Stimulated activated CD8-positive, alpha-beta memory T cell treated with anti-CD3 and anti-CD28 coated beads, Interleukin-4, amount 100 ng/mL, for 24 hours (primary cell): ENCODE measurements at regions not wholly inside any gene's neighbourhood (a gene's known extent, or its start where the extent isn't known, plus 50 kb on each side); places are given as distances from the start of the nearest gene placed in this dataset.

ENCODE experiments used
- DNase-seq: peaks from one replicate; pipeline ENCODE4 v3.0.0-alpha.2; 2020; ENCODE audit warnings: low read depth

DNA sequence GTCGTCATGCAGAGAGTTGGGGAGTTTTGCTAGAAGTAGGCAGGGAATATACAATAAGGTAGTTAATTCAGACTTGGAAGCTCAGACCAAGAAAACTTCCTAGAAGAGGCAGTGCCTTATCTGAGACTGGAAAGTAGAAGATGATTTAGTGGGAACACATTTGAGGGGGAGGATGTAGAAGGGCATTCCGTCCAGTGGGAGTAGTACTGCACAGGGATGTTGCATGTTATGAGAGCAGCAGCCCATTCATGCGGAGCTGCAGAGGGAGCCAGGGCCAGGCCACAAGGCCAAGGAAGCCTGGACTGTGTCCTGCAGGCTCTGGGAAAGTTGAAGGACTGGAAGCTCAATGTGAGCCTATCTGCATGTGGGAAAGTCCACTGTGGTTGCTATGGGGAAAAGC lies 344.5 kb upstream of the EEF2KMT start:
- no peak for DNase-seq

DNA sequence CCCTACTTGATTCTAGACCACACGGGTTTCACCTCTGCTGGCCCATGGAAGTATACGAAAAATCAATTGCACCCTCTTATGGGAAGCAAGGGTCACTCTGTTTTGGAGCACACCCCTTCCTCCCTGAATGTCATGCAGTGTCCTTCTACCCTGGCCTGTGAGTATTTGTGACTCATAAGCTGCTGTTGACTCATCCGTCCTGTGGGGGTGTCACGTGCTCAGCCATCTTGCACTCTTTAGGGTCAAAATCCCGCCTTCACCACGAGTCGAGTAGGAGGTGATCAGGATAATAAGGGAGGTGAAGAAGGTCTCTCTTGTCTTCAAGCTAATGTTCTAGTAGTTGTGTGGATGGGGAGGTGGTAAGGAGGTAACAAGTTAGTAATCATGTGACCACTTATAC lies 341.0 kb upstream of the EEF2KMT start:
- no peak for DNase-seq

DNA sequence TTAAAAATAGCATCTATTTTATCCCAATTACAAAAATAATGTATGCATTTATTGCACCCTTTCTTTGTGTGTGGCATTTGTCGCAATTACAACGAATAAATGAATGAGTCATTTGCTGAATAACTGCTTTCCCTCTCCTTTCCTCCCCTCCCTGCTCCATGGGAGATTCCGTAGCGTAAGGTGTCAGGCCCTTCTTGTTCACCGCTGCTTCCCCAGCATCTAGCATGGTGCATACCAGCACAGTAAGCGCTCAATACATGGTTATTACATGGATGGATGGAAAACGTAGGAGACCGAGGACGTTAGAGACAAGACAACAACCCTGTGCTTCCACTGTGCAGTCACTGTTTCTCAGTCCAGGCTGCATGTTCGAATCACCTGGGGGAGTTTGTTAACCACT lies 336.0 kb upstream of the EEF2KMT start:
- DNase-seq, result no peak

DNA sequence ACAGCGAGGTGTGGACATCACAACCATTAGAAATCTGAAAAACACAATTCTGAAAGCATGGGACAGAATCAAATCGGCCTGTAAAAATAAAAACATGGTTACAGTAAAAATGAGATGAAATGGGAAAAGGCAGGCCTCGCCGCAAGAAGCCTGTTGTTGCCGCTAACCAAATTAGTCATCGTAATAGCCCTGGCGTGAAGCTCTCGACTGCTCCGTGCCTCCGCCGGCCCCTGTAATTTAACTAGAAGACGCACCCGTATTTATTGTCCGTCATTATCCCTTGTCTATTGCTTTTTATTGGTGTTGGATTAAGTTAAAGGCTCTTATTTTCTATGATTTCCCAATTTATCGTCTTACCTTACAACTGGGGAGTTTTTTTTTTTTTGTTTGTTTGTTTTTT lies 334.6 kb upstream of the EEF2KMT start:
- DNase-seq, result no peak

DNA sequence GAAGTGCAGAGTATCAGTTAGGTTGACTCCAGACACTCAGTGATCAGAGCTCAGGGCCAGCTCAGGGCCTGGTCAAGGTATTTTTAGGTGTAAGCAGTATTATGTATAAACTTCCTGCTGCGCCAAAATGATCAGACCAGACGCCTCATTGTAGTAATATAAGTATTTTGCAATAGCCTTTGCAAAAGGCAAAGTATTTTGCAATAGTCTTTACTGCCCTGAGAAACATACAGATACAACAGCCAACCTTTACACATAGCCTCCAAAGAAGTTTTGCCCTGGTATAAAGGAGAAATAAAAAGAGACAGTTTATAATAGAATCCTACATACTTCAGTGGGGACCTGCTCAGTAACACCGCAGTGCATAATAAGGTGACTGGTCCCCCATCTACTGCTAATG lies 333.0 kb upstream of the EEF2KMT start:
- DNase-seq, result no peak

DNA sequence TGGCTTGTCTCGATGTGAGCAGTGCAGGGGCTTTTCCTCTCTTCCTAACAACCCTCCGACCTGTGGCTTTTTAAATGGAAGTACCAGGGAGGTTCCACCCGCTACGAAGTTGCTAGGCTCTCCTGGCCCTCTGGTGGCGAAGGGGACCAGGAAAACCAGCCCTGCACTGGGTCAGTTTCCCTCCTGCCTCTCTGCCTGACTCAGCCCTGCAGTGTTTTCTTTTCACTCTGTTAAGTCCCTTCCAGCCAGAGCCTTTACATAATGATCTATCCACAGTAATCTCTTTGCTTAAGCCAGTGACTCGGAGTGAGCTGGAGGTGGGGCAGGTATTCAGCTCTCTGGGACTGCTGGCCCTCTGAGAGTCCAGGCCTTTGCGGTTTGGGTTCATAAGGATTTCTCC lies 331.3 kb upstream of the EEF2KMT start:
- no peak for DNase-seq

DNA sequence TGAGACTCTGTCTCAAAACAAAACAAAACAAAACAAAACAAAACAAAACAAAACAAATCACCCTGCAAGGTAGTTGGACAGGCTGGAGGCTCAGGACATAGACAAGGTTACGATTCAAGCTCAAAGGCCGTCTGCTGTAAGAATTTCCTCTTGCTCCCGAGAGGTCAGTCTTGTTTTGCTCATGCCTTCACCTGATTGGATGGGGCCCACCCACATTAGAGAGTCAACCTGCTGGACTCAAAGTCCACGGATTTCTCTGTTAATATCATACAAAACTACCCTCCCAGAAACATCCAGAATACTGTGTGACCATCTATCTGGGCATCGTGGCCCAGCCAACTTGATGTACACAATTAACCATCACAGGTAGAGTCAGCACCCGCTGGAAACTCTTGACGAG lies 330.0 kb upstream of the EEF2KMT start:
- DNase-seq, result no peak

DNA sequence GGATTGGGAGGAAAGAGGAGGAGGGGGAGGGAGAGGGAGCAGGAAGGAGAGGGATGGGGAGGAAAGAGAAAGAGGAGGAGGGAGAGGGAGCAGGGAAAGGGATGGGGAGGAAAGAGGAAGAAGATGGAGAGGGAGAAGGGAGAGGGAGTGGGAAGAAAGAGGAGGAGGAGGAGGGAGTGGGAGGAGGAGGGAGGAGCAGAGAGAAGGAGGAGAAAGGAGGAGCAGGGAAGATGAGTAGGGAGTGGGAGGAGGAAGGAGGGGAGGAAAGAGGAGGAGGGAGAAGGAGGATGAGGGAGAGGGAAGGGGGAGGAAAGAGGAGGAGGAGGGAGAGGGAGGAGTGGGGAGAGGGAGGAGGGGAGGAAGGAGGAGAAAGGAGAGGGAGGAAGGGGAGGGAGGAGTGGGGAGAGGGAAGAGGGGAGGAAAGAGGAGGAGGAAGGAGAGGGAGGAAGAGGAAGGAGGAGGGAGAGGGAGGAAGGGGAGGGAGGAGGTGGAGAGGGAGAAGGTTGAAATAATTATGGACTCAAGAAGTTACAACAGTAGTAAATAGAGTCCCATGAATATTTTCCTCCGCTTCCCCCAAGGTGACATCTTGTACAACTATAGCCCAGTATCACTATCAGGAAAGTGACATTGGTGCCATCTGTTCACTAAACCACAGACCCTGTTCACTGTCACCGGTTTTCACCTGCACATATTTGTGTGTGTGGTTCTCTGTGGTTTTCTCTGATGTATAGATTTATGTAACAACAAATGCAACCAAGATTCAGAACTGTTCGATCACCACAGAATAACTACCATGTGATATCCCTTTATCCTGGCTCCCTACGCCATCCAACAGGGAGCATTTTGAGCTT lies 325.3 kb upstream of the EEF2KMT start:
- no peak for DNase-seq

DNA sequence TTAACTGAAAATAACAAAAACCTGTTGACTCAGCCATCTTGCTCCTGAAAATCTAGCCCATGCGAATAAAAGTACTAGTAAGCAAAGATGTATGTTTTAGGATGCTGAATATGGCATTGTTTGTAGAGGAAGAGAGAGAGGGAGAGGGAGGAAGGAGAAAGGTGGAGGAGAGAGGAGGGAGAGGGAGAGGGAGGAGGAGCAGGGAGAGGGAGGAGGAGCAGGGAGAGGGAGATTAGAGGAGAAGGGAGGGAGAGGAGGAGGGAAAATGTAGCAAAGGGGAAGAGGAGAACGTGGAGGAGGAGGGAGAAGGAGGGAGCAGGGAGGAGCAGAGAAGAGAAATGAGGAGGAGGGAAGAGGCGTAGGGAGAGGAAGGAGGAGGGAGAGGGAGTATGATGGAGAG lies 324.5 kb upstream of the EEF2KMT start:
- DNase-seq, result no peak

DNA sequence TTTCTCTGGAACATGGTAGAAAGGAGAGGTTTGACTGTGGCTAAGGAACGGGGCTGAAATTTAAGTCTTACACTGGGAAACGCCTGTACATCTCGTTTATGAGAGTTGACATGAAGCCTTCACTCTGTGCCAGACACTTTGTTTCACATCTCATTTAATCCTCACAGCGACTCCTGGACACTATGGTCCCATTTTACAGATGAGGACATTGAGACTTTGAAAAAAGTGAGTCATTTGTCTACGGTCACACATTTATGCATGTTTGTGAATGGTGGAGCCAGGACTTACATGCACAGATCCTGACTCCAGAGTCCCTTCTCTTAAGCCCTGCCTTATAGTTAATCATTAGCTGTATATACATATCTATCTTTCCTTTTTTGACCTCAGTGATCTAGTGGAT lies 318.4 kb upstream of the EEF2KMT start:
- no peak for DNase-seq

DNA sequence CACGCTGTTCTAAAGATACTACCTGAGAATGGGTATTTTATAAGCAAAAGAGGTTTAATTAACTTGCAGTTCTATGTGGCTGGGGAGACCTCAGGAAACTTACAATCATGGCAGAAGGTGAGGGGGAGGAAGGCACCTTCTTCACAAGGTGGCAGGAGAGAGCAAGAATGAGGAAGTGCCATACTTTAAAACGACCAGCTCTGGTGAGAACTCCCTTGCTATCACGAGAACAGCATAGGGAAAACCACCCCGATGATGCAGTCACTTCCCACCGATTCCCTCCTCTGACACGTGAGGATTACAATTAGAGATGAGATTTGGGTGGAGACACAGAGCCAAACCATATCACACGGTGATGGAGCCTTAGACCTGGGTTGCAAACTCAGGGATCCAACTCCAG lies 317.5 kb upstream of the EEF2KMT start:
- DNase-seq, result no peak

DNA sequence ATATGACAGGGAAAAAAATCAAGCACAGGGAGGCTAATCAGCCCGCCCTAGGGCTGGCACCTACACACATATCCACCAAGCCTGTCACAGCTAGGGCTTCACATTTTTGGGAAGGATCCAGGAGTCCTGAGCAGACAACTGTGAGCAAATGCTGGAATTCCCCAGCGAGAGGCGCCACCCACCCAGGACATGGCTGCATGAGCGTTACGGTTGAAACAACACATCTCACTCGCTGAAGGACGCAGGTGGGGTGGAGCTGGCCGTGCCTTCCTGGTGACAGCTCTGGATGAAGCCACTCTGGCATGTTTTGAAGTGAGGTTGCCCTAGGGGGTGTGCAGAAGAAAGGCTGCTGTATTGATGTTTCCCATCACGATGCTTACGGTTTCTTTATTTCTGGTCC lies 315.1 kb upstream of the EEF2KMT start:
- no peak for DNase-seq

DNA sequence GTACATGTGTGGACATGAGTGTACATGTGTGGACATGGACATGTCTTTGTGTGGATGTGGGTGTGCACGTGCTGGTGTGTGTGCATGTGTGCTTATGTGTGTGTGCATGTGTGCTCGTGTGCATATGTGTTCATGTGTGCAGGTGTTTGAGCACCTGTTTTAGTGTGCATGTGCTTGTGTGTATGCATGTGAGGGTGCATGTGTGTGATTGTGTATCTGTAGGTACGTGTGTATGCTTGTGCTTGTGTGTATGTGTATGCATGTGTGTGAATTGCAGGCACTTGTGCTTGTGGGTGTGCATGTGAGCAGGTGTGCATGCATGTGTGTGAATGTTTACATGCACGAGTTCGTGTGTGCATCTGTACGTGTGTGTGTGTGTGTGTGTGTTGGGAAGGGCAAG lies 300.6 kb upstream of the EEF2KMT start:
- no peak for DNase-seq

DNA sequence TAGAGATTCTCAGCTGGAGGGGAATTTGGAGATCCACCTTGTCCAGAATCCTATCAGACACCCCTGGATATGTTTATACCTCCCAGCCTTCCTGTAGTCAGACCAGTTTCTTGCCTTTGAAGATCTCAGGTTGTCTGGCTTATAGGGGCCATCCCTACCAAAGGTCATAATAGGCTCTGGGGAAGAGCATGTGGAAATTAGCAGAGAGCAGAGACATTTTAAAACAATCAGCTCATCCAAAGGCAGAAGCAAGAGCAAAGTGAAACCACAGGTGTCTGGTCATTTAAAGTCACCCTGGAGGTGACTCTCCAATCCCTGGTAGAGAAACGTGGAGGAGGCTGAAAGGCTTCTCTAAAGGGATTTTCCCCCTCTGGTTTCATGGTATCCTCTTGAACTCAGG lies 299.3 kb upstream of the EEF2KMT start:
- DNase-seq, result no peak

DNA sequence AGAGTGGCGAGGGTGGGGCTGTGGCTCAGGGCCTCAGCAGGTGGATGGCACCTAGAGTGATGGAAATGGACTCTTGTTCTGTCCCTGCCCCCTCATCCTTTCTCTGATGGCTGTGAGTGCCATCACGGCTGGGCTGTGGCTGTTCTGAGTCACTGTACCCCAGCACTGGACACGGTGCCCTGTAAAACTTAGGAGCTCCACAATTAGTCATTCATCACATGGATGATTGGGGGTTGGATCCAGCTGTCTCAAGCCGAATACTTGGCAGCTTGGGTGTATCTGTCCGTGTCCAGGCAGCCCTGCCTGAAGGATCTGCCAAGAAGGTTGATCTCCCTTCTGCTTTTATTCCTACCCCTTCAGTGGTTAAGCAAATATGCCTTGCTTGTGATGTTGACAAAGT lies 295.5 kb upstream of the EEF2KMT start:
- no peak for DNase-seq

DNA sequence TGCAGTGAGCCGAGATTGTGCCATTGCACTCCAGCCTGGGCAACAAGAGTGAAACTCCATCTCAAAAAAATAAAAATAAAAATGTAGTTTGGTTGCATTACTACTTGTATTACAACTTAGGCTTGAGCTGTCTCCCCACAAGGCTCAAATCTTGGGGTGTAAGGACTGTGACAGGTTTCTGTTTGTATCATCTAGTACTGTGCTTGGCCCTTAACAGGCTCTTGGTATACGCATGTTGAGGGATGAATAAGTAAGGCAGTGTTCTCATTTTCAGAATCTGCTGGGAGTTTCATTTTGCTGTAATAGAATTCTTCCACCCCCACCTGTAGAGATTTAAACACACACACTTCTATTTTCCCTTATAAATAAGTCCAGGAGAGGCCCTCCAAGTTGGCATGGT lies 289.4 kb upstream of the EEF2KMT start:
- DNase-seq, result no peak

DNA sequence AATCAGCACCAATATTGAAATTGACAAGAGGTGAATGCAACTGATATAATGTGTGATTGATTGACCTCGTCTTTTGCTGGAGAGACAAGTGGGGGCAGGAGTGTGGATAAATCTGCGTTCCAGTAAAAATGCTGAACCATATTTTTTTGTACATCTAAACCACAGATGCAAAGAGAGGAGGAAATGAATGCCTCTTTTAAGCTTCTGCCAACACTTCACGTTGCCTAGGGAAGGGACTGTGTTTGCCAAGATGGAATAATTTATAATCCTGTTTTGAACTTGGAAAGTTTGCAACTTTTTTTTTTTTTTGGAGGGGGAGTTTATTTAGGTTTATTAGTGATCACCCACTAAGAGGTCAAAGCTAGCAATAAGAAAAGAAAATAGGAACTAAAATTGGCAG lies 288.2 kb upstream of the EEF2KMT start:
- no peak for DNase-seq

DNA sequence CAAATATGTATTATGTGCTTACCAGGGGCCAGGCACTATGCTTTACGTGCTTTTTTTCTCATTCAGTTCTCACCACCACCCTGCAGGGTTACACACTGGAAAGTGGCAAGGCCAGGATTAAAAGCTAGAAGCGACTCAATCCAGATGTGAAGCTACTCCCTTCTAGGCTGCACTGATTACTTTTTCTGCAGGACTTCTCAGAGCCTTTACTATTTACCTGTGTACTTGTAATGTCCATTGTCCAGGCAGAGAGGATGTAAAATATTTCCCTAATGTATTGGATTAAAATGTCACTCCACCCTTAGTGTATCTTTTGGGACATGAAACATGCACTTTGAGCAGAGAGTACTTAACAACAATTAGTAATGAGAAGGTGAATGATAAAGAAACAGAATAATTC lies 287.5 kb upstream of the EEF2KMT start:
- no peak for DNase-seq

DNA sequence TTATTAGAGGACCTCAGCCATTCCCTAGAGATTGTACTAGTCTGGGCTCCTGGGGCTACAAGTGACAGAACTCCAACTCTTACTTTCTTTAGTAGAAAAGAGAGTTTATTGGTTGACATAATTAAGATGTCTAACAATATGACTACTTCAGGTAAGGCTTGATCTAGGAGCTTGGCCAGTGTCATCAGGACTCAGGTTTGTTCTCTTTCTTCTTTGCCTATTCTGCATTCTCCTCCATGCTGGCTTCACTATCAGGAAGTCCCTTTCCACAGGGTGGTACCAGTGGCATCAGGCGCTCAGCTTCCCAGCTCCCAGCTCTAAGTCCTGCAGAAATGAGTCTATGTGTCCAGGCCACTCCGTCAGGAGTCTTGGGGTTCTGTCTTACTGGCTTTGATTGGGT lies 286.1 kb upstream of the EEF2KMT start:
- no peak for DNase-seq

DNA sequence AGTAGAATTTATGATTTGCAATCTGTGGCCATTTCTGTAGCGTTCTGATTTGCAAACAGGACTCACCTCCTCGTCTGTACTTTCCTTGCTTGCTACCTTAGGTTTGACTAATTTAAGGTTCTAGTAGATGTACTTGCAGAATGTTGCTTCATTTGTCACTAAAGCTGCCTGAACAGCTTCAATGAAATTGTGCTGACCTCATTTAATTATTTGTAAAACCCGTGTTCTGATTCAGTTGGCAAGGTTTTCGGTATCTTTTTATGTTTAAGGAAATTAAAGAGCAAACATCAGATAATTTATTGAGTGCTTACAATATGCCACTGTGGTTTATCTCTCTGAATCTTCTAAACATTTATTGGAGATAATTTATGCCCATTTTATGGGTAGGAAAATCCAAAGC lies 284.9 kb upstream of the EEF2KMT start:
- DNase-seq, result no peak

DNA sequence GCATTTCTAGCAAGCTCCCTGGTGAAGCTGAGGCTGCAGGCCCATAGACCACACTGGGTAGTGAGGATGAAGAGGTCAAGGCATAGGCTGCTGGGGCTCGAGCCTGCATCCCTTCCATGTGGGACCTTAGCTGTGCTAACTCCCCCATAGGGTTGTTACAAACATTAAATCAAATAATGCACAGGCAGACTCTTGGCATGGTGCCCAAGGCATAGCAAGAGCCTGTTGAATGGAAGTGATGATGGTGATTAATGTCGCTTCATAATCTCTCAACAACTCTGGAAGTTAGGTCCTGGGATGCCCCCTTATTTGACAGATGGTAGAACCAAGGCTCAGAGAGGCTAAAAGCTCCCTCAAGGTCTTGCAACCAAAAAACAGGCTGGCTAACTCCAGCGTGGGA lies 283.9 kb upstream of the EEF2KMT start:
- DNase-seq, result no peak

DNA sequence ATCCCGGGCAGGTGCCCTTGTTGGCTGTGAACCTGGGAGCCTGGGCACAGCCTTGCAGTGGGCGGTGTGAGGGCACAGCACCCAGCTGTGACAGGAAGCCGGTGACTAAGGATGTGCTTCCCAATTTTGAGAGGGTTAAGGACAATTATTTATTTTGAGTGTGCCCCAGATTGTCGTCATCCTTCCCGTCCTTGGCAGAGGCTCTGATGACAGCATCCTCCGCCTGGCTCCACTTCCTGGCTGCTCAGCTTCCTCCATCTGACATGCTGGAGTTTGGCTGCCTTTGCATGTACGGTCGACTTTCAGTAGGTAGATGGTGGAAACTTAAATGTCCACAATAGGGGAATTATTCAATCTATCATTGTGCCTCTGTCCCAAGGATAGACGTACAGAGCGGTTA lies 282.4 kb upstream of the EEF2KMT start:
- no peak for DNase-seq

DNA sequence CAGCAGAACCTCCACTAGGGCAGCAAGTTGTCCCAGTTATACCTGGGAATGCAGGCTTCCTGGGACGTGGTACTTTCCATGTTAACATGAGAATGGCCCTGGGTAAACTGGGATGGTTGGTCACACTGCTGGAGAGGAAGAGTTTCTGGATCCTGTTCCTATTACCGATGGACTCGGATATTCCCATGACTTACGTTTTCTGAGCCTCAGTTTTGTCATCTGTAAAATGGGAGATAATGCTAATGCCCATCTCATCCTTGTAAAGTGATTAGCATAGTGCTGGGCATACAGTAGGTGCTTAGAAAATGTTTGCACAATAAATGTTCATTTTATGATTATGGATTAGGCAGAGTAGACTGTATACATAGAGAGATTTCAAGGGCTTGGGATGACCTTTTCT lies 280.9 kb upstream of the EEF2KMT start:
- DNase-seq, result no peak

DNA sequence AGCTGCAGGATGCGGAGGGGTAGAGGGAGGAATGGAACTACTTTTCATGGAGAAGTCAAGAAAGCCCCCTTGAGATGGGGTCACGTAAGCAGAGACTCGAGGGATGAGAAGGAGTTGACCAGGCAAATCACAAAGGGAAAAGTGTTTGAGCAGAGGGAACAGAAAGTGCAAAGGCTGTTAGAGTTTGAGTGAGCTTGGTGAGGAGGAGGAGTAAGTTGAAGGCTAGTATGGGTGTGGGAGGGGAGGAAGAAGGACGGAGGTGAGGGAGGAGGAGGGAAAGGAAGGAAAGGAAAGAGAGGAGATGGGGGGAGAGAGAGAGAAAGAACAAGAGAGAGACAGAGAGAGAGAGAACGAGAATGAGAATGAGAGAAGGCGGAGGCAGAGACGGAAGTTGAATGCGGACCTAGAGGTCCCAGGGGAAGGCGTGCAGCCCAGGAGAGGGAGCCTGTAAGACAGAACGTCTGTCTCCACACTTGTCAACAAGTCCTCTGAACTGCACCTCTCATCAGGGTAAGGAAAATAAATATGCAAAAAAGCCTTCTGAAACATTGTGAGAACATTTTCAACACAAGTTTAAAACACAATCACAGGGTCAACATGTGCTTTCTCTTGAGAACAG lies 279.8 kb upstream of the EEF2KMT start:
- no peak for DNase-seq
